Upper lobe of right lung (tissue), 1 donor: ENCODE measurements at regions not wholly inside any gene's neighbourhood (a gene's known extent, or its start where the extent isn't known, plus 50 kb on each side); places are given as distances from the start of the nearest gene placed in this dataset.

ENCODE experiments used
- ATAC-seq: fragments of 200-7000 bp; cut with Tn5 transposase; one replicate; pipeline ENCODE4 v1.9.1; 2020; ENCODE audit warnings: mild to moderate bottlenecking, moderate library complexity
- DNase-seq: peaks from one replicate; pipeline ENCODE4 v3.0.0-alpha.2; 2020
- H3K27ac ChIP-seq: fragments of 200-600 bp; one replicate; pipeline ENCODE4 v1.8.0; 2022
- H3K27me3 ChIP-seq: fragments of 200-600 bp; one replicate; pipeline ENCODE4 v1.8.0; 2022; ENCODE audit warnings: mild to moderate bottlenecking
- H3K36me3 ChIP-seq: fragments of 200-600 bp; one replicate; pipeline ENCODE4 v1.8.0; 2022
- H3K4me1 ChIP-seq: fragments of 200-600 bp; one replicate; pipeline ENCODE4 v1.8.0; 2022
- H3K4me3 ChIP-seq: fragments of 200-600 bp; one replicate; pipeline ENCODE4 v1.8.0; 2022; ENCODE audit warnings: mild to moderate bottlenecking
- H3K9me3 ChIP-seq: fragments of 200-600 bp; one replicate; pipeline ENCODE4 v1.8.0; 2022
- CTCF ChIP-seq: fragments of 200-600 bp; IDR thresholded peaks from one replicate; pipeline ENCODE4 v1.8.0; 2022; ENCODE audit warnings: antibody characterized with exemption
- intact Hi-C: fragments of 100-400 bp; cut with DNase I; formaldehyde crosslinking; loops from one replicate; pipeline ENCODE4 v1.11.0; 2022
- donor health status: DM: no; HTN: yes; CAD: no; lungs with severe emphysema.

DNA sequence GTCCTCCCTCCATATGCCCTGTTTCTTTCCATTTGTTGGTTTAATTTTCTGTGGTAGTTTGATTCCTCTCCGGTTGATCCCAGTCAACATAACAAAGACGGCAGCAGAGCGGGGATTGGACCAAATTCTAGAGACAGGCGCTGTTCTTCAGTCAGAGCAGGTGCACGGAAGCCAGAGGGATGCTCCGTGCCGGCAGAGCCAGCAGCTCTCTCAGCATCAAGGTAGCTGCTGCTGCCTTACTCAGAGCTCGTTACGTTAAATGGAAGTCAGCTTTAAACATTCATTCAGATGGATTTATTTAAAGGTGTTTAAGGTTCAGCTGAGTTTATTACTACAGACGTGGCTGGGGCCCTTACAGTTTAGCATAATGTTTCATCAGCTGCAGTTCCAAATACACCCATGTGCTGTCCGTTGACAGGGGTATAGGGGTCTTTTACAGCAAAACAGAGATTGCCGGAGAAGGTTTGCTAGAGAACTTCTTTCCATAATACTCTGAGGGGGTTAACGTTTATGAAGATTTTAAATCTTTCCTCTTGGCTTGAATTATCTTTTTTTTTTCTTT is 497.2 kb upstream of the PIK3C3 start:
- intact Hi-C loops = no loop called here
- Histone ChIP-seq H3K4me1 (no peaks in the 10 kb centered on the region), H3K27ac (no peak overlapping the region), H3K9me3 (no peaks in the 10 kb centered on the region), H3K4me3 (no peak overlapping the region), H3K27me3 (no peaks in the 10 kb centered on the region), H3K36me3 (no peaks in the 10 kb centered on the region)
- ATAC-seq (no peak), DNase-seq (no peak)
- TF ChIP-seq CTCF = no peak

GRCh38 chr18:41456831-41457230 is 498.2 kb upstream of the PIK3C3 start:
- intact Hi-C loops = no loop called here
- Histone ChIP-seq H3K36me3 (no peaks in the 10 kb centered on the region), H3K9me3 (no peaks in the 10 kb centered on the region), H3K27me3 (no peaks in the 10 kb centered on the region), H3K4me3 (no peak overlapping the region), H3K27ac (no peak overlapping the region), H3K4me1 (no peaks in the 10 kb centered on the region)
- ATAC-seq (no peak), DNase-seq (no peak)
- no peak for TF ChIP-seq CTCF

DNA sequence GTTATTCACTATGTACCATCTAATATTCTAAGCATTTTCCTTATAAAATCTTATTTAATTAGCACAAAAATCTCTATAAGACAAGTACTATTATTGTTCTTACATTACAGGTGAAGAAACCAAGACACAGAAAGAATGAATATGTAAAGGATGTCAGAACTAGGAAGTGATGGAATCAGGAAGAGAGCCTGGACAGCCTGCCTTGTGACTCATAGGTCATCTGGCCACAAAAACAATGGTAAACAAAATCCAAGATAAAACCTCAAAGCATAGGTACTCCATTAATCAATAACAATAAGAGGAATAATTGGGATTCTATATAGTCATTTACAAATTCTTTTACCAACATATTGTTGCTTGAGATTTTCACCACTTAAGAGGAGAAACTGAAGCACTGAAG is 505.4 kb upstream of the PIK3C3 start:
- no peak for TF ChIP-seq CTCF
- no peak for DNase-seq
- Histone ChIP-seq H3K27ac (no peak overlapping the region), H3K36me3 (no peaks in the 10 kb centered on the region), H3K4me3 (no peak overlapping the region), H3K4me1 (no peaks in the 10 kb centered on the region), H3K27me3 (no peaks in the 10 kb centered on the region), H3K9me3 (no peaks in the 10 kb centered on the region)
- intact Hi-C loops = no loop called here
- no peak for ATAC-seq

GRCh38 chr18:41444943-41445342 is 510.1 kb upstream of the PIK3C3 start:
- Histone ChIP-seq H3K36me3 (no peaks in the 10 kb centered on the region), H3K4me1 (no peaks in the 10 kb centered on the region), H3K27me3 (no peaks in the 10 kb centered on the region), H3K4me3 (no peak overlapping the region), H3K27ac (no peak overlapping the region), H3K9me3 (no peaks in the 10 kb centered on the region)
- DNase-seq (no peak), ATAC-seq (no peak)
- intact Hi-C loops = no loop called here
- no peak for TF ChIP-seq CTCF

GRCh38 chr18:41436772-41437171 is 518.3 kb upstream of the PIK3C3 start:
- Histone ChIP-seq H3K27me3 (no peaks in the 10 kb centered on the region), H3K4me1 (no peaks in the 10 kb centered on the region), H3K27ac (no peak overlapping the region), H3K4me3 (no peak overlapping the region), H3K36me3 (no peaks in the 10 kb centered on the region), H3K9me3 (no peaks in the 10 kb centered on the region)
- ATAC-seq = no peak
- TF ChIP-seq CTCF = no peak
- intact Hi-C loops = no loop called here
- no peak for DNase-seq

DNA sequence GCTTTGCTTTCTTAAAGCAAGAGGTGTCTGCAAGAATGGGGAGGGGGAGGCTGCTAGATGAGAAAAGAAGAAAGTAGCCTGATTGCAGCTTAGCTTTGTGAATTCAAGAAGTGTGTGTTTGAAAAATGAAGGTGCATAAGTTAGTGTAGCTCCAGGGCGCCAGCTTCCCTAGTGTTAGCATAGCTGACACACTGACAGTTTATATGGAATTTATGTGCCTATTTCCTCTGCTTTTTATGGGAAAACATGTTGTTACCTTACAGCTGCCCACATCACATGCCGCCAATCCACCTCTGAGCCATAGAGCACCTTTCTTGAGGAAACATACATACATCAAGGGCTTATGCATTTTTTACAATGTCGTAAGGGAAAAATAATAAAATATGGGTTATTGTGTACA is 536.4 kb upstream of the PIK3C3 start:
- Histone ChIP-seq H3K4me3 (no peak overlapping the region), H3K36me3 (no peaks in the 10 kb centered on the region), H3K27ac (no peak overlapping the region), H3K27me3 (no peaks in the 10 kb centered on the region), H3K4me1 (no peaks in the 10 kb centered on the region), H3K9me3 (no peaks in the 10 kb centered on the region)
- ATAC-seq (no peak), DNase-seq (no peak)
- TF ChIP-seq CTCF = no peak
- intact Hi-C loops = no loop called here
